ENCODE measurements at regions not wholly inside any gene's neighbourhood (a gene's known extent, or its start where the extent isn't known, plus 50 kb on each side); places are given as distances from the start of the nearest gene placed in this dataset.

DNA sequence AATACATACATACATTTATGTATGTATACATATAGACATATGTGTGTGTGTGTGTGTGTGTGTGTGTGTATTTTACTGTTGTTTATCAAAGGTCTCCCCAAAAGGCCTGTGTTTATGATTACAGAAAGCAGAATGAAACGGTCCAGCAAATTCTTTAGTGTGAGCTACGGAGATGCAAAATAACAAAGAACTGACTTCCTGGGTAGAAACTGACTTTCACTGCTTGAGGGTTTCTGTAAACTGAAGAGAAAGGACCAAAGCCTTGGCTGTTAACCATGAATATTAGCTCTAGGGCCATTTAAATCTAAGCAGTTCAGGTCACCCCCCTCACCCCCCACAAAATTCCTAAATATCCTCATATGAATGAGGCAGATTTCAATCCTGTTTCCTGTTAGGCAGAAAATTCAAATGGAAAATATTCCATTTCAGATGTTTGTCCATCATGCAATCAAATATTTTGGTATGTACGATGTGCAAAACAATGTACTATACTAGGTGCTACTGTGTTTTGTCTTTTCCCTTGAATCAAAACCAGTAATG is 213.2 kb downstream of the TGFB2 start:
- DNase-seq (ENCODE audit: low read depth, low spot score) (no peak), ATAC-seq (no peak)
- ChIA-PET RAD21 (ENCODE audit: low non-redundant PET in 1 of 2, low total read pairs in 2 of 2, uncharacterized antibody in 2 of 2, unreplicated experiment in 2 of 2) (no interaction called here), CTCF (no interaction called here), POLR2A (no interaction called here)
- H3K36me3 ChIP-seq (ENCODE audit: control insufficient read depth in 1 of 2, insufficient read depth in 2 of 2, low read length in 2 of 2): no peaks in the 10 kb centered on the region
- H3K9ac ChIP-seq (ENCODE audit: low read length): no peak overlapping the region
- no TSS peak for BruUV-seq (replicated peaks)
- H3K9me2 ChIP-seq (ENCODE audit: insufficient read depth): no peaks in the 10 kb centered on the region
- intact Hi-C loops (cut with micrococcal nuclease): no loop called here
- H3K4me3 ChIP-seq (replicated peaks in 1 of 2; ENCODE audit: low read depth in 1 of 2, low read length in 2 of 2): no peak overlapping the region
- no peak overlapping the region for H3K27ac ChIP-seq (ENCODE audit: low read depth, low read length)
- no peaks in the 10 kb centered on the region for H3K27me3 ChIP-seq (ENCODE audit: insufficient read depth, low read length)
- no peaks in the 10 kb centered on the region for H4K20me1 ChIP-seq (ENCODE audit: insufficient read depth)
- TF ChIP-seq, protein P1, sequence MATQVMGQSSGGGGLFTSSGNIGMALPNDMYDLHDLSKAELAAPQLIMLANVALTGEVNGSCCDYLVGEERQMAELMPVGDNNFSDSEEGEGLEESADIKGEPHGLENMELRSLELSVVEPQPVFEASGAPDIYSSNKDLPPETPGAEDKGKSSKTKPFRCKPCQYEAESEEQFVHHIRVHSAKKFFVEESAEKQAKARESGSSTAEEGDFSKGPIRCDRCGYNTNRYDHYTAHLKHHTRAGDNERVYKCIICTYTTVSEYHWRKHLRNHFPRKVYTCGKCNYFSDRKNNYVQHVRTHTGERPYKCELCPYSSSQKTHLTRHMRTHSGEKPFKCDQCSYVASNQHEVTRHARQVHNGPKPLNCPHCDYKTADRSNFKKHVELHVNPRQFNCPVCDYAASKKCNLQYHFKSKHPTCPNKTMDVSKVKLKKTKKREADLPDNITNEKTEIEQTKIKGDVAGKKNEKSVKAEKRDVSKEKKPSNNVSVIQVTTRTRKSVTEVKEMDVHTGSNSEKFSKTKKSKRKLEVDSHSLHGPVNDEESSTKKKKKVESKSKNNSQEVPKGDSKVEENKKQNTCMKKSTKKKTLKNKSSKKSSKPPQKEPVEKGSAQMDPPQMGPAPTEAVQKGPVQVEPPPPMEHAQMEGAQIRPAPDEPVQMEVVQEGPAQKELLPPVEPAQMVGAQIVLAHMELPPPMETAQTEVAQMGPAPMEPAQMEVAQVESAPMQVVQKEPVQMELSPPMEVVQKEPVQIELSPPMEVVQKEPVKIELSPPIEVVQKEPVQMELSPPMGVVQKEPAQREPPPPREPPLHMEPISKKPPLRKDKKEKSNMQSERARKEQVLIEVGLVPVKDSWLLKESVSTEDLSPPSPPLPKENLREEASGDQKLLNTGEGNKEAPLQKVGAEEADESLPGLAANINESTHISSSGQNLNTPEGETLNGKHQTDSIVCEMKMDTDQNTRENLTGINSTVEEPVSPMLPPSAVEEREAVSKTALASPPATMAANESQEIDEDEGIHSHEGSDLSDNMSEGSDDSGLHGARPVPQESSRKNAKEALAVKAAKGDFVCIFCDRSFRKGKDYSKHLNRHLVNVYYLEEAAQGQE (IDR thresholded peaks at IDR 0.05; ENCODE audit: low read depth): no peak
- TF ChIP-seq, protein P2, sequence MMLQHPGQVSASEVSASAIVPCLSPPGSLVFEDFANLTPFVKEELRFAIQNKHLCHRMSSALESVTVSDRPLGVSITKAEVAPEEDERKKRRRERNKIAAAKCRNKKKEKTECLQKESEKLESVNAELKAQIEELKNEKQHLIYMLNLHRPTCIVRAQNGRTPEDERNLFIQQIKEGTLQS (IDR thresholded peaks at IDR 0.05): no peak
- no peak for TF ChIP-seq CEBPB (IDR thresholded peaks at IDR 0.05; ENCODE audit: low read depth)
- TF ChIP-seq JUND (IDR thresholded peaks at IDR 0.05): no peak
- TF ChIP-seq RAD21 (IDR thresholded peaks at IDR 0.05; ENCODE audit: low read depth): no peak
- TF ChIP-seq POLR2A (IDR thresholded peaks at IDR 0.05; ENCODE audit: borderline replicate concordance, extremely low read depth, insufficient read depth, insufficient read length): no peak
- no peak for TF ChIP-seq SIN3A (IDR thresholded peaks at IDR 0.05; ENCODE audit: low read depth)
- TF ChIP-seq SRF (IDR thresholded peaks at IDR 0.05; ENCODE audit: low read depth): no peak
- no peak for TF ChIP-seq POLR2AphosphoS5 (IDR thresholded peaks at IDR 0.05; ENCODE audit: low read depth, low read length)
- no peak for TF ChIP-seq FOSL1 (IDR thresholded peaks at IDR 0.05; ENCODE audit: low read depth)
- no peak for TF ChIP-seq YY1 (IDR thresholded peaks at IDR 0.05; ENCODE audit: extremely low read depth, insufficient replicate concordance, low read depth, low read length)
- TF ChIP-seq, protein P3, sequence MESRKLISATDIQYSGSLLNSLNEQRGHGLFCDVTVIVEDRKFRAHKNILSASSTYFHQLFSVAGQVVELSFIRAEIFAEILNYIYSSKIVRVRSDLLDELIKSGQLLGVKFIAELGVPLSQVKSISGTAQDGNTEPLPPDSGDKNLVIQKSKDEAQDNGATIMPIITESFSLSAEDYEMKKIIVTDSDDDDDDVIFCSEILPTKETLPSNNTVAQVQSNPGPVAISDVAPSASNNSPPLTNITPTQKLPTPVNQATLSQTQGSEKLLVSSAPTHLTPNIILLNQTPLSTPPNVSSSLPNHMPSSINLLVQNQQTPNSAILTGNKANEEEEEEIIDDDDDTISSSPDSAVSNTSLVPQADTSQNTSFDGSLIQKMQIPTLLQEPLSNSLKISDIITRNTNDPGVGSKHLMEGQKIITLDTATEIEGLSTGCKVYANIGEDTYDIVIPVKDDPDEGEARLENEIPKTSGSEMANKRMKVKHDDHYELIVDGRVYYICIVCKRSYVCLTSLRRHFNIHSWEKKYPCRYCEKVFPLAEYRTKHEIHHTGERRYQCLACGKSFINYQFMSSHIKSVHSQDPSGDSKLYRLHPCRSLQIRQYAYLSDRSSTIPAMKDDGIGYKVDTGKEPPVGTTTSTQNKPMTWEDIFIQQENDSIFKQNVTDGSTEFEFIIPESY (IDR thresholded peaks at IDR 0.05; ENCODE audit: extremely low read depth, insufficient replicate concordance, low read length): no peak
- TF ChIP-seq EZH2phosphoT487 (IDR thresholded peaks at IDR 0.05; ENCODE audit: borderline replicate concordance): no peak
- no peak for TF ChIP-seq ELF1 (IDR thresholded peaks at IDR 0.05; ENCODE audit: borderline replicate concordance, low read depth)
- no peak for TF ChIP-seq TCF7L2 (IDR thresholded peaks at IDR 0.05; ENCODE audit: borderline replicate concordance, extremely low read depth, insufficient read depth, insufficient read length)
- TF ChIP-seq, protein P4, sequence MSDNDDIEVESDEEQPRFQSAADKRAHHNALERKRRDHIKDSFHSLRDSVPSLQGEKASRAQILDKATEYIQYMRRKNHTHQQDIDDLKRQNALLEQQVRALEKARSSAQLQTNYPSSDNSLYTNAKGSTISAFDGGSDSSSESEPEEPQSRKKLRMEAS (IDR thresholded peaks at IDR 0.05): no peak
- no peak for TF ChIP-seq EZH2 (IDR thresholded peaks at IDR 0.05)
- no peak for TF ChIP-seq ZNF274 (IDR thresholded peaks at IDR 0.05; ENCODE audit: low read depth, low read length)
- TF ChIP-seq, protein P5, sequence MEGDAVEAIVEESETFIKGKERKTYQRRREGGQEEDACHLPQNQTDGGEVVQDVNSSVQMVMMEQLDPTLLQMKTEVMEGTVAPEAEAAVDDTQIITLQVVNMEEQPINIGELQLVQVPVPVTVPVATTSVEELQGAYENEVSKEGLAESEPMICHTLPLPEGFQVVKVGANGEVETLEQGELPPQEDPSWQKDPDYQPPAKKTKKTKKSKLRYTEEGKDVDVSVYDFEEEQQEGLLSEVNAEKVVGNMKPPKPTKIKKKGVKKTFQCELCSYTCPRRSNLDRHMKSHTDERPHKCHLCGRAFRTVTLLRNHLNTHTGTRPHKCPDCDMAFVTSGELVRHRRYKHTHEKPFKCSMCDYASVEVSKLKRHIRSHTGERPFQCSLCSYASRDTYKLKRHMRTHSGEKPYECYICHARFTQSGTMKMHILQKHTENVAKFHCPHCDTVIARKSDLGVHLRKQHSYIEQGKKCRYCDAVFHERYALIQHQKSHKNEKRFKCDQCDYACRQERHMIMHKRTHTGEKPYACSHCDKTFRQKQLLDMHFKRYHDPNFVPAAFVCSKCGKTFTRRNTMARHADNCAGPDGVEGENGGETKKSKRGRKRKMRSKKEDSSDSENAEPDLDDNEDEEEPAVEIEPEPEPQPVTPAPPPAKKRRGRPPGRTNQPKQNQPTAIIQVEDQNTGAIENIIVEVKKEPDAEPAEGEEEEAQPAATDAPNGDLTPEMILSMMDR (IDR thresholded peaks at IDR 0.05 in 2 of 3, conservative IDR thresholded peaks at IDR 0.05 in 1 of 3; ENCODE audit: borderline replicate concordance in 1 of 3, insufficient read depth in 1 of 3, low read depth in 2 of 3, low read length in 2 of 3): no peak
- no peak for TF ChIP-seq CBX3 (IDR thresholded peaks at IDR 0.05; ENCODE audit: low read depth)
- H2AFZ ChIP-seq (ENCODE audit: low read depth, low read length, poor library complexity, severe bottlenecking): no peak overlapping the region
- no peaks in the 10 kb centered on the region for H3K79me2 ChIP-seq (ENCODE audit: insufficient read depth, low read length)
- H3K9me3 ChIP-seq (ENCODE audit: control insufficient read depth in 1 of 2, insufficient read depth in 1 of 2, low read depth in 1 of 2, low read length in 2 of 2): no peaks in the 10 kb centered on the region
- H3K4me2 ChIP-seq (ENCODE audit: low read length): no peak overlapping the region
- no peaks in the 10 kb centered on the region for H3K4me1 ChIP-seq (ENCODE audit: control insufficient read depth in 1 of 2, insufficient read depth in 2 of 2, low read length in 2 of 2)
